COLO829 (cell line): ENCODE measurements at regions not wholly inside any gene's neighbourhood (a gene's known extent, or its start where the extent isn't known, plus 50 kb on each side); places are given as distances from the start of the nearest gene placed in this dataset.

Experiments
- DNase-seq: peaks from one replicate; pipeline ENCODE4 v3.0.0; 2012; ENCODE audit warnings: low spot score

DNA sequence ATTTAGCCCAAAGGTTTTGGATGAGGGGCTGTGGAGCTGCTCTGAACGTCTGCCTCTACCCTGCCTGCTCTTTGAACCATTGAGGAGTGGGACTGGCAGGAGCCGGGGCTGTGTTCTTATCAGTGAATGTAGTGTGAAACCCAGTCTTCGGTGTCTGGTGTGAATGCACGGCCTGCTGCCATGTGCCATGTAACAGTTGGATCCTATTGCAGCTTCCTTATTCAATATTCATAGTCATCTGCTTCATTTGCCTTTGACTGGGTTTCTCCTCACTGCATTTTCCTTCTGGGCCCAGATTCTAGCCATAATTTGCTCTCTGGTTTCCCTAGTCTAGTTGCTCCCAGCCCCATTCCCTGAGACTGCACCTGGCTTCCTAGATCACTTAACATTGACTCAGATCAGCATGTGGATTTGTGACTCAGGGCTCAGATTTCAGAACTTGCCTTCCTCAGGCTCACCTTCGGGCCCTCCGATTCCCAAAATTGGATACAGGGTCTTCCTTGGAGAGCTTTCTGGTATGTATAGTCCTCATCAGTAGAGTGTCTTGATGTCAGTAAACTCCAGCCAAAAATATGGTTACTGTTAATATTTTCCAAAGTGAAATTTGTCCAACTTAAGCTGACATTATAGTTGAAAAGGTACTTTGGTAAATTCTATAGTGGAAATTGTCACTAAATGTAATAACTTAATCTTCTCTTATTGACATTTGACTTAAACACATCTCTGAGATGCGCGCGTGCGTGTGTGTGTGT is 94.0 kb upstream of the DDIT4L start:
- no peak for DNase-seq

DNA sequence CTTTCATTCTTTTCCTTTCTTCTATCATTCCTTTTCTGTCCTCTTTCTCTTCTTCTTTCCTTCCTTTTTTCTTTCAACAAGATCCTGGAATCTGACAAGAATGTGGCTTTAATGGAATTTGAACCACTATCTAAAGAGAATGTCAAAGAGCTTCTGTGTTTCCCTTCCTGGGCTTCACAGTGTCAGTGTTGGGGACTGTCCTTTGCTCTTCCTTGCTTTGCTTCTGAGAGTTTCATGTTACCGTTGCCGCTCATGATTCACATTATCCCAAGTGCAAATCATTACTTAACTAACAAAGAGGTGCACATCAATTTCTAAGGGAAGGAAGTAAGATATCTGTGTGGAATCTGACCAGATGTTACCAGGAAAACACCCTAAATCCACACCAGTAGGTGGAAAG is 90.5 kb upstream of the DDIT4L start:
- DNase-seq: no peak

DNA sequence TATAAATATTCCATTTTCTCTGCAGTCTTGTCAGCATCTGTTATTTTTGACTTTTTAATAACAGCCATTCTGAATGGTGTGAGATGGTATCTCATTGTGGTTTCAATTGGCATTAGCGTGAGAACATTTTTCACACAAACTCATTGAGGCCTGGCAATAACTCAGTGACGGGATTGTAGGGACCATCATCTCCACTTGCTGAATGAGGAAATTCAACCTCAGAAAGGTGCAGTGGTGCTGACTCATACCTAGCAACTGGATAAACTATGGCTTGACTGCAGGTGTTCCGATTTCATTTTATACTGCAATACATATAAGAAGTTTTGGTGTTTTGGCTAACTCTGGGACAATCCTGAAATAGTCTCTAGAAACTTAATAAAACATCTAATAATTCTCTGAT is 88.3 kb upstream of the DDIT4L start:
- no peak for DNase-seq

DNA sequence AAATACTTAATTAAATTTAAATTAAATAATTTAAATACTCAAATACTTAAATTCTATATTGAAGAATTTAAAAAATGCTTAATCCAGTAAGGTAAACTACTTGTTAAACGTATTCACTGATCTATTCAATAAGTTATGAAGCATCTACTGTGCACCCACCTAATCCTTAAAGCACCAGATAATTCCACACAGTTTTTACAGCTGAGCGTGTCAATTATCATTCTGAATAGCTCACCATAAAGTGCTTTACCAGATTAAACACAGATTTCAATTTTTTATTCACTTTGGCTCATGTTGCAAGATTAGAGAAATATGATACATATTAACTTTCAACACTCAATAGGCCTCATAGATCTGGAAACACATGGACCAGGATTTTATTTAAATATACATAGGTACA is 79.2 kb upstream of the DDIT4L start:
- no peak for DNase-seq

DNA sequence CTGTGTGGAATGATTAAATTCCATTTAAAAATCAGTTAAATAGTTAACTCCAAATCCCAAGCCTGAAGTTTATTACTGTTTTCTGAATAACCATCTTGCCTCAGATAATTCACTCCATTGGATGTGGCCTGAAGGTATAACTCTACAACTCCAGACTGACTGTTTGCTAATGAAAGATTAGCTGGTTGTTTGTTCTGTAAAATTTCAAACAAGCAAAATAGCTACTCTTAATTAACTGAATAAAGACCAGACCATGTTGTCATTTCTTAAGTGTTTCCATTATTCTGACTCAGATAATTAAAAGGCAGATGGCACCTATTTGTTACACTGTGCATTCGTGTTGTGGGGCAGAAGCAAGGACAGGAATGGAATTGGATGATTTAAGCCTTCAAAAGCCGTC is 78.5 kb upstream of the DDIT4L start:
- DNase-seq: no peak

DNA sequence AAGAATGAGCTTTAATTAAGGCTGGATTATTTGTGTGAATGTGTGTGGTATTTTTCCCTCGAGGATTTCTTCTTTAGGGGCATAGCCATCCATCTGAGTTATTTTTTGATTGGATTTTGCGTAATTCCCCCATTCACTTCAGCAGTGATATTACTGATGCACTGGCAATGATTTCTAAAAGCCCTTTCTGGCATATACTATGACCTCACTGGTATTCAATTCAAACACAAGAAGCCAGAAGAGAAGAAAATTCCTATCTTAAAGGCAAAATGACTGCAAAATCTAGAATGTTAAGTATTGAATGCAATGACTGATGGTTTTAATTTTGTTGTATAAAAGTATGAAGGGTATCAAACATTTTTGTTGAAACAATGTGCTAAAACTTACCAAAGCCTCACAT is 71.1 kb upstream of the DDIT4L start:
- no peak for DNase-seq

DNA sequence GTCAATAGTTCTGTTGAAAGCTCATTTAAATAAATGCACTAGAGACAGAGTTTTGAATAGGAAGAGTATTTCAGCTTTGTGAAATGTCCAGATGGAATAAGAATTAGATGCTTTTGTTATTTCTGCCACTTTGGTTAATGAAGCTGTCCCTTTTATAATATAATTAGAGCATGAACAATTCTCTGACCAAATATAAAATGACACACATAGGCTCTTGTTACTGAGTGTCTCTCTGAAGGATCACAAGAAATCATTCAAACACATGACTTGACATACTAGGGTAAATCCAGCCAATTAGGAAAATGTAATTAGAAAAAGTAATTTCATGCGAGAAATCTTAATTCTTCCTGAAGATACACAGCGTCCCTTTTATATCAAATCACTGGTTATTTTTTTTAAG is 68.4 kb upstream of the DDIT4L start:
- no peak for DNase-seq

DNA sequence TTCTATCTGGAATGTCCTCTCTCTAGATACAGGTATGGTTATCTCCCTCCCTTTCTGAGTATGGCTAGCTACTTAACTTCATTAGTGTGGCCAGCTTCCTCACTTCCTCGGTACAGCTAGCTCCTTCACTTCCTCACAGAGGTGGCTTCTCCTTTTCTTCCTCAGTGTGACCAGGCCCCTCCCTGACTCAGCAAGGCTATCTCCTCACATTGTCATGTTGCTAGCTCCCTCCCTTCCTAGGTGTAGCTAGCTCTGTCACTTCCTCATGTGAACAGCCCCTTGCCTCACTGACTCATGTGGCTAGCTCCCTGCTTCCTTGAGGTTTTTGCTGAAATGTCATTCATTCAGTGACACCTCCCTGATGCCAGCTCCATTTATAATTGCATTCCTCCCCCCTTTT is 67.3 kb upstream of the DDIT4L start:
- no peak for DNase-seq

DNA sequence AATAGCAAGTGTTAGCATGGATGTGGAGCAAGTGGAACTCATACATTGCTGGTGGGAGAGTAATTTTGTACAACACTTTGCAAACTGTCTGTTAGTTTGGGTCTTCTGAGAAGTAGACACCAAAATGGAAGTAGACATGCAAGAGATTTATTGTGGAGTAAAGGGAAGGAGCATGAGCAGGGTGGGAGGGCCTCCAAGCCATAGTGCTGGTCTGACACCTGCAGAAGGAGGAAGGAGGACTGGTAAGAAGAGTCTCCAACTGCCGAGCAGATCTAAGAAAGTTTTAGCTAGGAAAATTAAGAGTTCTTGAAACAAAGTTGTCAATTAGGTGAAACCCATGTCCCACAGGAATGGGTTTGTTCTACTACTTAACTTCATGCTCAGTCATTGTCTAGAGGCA is 64.0 kb upstream of the DDIT4L start:
- no peak for DNase-seq

DNA sequence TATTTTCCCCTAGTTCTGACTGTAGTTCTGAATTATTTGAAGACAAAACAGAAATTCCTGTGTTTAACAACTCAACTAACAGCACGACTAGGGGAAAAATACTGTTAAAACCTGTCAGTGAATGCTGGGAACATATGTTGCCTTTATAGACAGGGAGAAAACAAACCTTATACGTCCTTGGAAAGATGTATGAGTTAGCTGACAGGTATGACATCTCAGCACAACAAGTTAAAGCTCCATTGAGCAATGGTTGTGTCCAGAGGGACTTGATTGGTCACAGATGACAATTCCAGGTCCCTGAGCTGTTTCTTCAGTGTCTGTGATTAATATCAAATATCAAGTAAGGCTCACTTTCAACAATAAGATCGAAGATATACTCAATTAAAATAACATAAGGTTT is 58.2 kb upstream of the DDIT4L start:
- no peak for DNase-seq

DNA sequence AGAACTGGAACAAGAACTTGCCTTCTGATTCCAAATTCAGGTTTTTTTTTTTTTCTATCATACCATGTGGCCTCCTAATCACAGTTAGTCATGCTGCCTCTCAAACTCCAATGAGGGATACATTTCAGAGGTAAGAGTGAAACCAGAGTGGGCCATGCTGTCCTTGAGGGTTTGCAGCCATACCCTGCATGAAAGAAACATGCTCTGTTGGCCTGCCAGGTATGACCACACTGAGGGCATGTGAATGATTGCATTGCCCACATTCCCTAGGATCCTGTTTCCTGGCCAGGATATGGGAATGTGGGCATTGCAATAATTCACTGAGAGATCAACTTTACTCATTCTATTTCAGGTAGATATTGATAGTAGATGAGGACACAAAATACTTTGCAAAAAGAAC is 56.4 kb upstream of the DDIT4L start:
- no peak for DNase-seq

DNA sequence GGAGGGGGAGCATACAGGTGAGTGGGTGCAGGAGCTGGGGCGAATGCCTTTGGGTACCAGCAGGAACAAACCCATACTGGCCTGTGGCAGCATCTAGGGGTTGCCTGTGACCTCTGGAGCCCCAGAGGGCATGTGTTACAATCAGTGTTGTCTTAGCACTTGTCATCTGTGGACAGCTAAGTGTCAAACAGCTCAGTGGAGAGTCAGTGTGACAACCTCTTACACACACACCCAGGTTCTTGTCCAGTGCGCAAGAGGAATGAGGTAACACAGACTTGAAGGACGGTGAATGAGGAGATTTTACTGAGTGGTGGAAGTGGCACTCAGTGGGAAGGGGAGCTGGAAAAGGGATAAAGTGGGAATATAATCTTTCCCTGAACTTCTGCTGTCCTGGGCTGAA is 54.1 kb upstream of the DDIT4L start:
- DNase-seq: no peak
